ENCODE measurements at regions not wholly inside any gene's neighbourhood (a gene's known extent, or its start where the extent isn't known, plus 50 kb on each side); places are given as distances from the start of the nearest gene placed in this dataset.

DNA sequence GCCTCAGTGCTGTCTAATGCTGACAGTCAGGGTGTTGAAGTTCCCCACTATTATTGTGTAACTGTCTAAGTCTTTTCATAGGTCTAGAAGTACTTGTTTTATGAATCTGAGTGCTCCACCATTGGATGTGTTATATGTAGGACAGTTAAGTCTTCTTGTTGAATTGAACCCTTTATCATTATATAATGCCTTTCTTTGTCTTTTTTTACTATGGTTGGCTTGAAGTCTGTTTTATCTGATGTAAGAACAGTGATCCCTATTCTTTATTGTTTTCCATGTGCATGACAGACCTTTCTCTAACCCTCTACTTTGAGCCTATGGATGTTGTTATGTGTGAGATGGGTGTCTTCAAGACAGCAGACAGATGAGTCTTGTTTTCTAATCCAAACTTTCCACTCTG lies 107.8 kb upstream of the C11orf58 start:
- TF ChIP-seq SUZ12 (IDR thresholded peaks at IDR 0.05; ENCODE audit: extremely low read depth, insufficient read depth, insufficient read length) (no peak), YY1 (IDR thresholded peaks at IDR 0.05; ENCODE audit: insufficient read depth, insufficient read length) (no peak)
